Mucosa of descending colon (tissue), 3 donors: ENCODE measurements at regions not wholly inside any gene's neighbourhood (a gene's known extent, or its start where the extent isn't known, plus 50 kb on each side); places are given as distances from the start of the nearest gene placed in this dataset.

Experiments used
- ATAC-seq: fragments of 200-7000 bp; cut with Tn5 transposase; one replicate; pipeline ENCODE4 v1.9.1; 2020; ENCODE audit warnings: mild to moderate bottlenecking, moderate library complexity
- DNase-seq, 3 donors: peaks; one replicate each; pipeline ENCODE4 v3.0.0-alpha.2; 2020
- H3K36me3 ChIP-seq: fragments of 200-600 bp; one replicate; pipeline ENCODE4 v1.8.0; 2021; ENCODE audit warnings: low read depth, mild to moderate bottlenecking
- H3K4me1 ChIP-seq: fragments of 200-600 bp; one replicate; pipeline ENCODE4 v1.8.0; 2021; ENCODE audit warnings: low read depth, mild to moderate bottlenecking
- H3K4me3 ChIP-seq: fragments of 200-600 bp; one replicate; pipeline ENCODE4 v1.8.0; 2021; ENCODE audit warnings: mild to moderate bottlenecking
- H3K9me3 ChIP-seq: fragments of 200-600 bp; one replicate; pipeline ENCODE4 v1.8.0; 2021; ENCODE audit warnings: mild to moderate bottlenecking
- CTCF ChIP-seq: fragments of 200-600 bp; IDR thresholded peaks from one replicate; pipeline ENCODE4 v1.8.0; 2022; ENCODE audit warnings: antibody characterized with exemption, mild to moderate bottlenecking
- intact Hi-C, 2 donors: fragments of 100-400 bp; cut with DNase I in 1 of 2; cut with micrococcal nuclease in 1 of 2; formaldehyde crosslinking; loops; one replicate each; pipeline versions ENCODE4 v1.11.0 to v1.11.1; 2022; cut with DNase I, micrococcal nuclease
- donor health status: DM: no; HTN: no; CAD: no; lungs with moderate emphysema.
- donor health status: DM: no; HTN: no; CAD: no.
- donor health status: DM: no; HTN: yes; CAD: no.

DNA sequence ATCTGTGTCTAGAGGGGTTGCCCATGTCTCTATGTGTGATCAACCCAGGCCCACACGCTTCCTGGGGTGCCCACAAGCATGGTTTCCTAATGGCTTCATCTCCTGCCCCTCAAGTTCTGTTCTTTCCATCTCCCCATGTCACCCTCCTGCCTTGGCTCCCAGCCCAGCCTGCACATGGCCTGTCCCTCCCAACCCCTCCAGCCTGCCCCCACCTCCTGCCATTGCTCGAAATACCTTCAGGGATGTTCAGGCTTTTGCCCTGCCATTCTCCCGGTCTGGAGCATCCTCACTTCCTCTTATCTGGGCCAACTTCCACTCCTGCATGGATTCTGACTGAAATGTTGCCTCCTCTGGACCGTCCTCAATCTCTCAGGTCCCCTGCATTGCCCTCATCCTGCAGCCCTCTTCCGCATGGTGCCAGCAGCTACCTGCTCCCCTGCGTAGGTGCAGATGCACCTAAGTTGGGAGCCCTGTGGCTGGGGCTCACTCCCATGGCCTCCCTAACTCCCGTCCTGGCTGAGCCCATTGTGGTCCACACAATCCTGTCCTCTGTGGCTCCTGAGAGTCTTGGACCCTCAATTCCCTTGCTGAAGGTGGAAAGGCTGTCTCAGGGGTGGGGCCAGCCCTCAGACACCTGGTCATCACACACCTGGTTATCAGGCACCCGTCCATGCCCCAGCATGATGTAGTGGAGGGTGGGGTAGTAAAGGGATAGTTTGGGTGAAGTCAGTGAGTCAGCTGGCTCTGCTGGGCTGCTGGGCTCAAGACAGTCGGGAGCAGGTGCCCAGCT, 152.1 kb downstream of the URI1 start:
- Histone ChIP-seq H3K36me3 (no peaks in the 10 kb centered on the region), H3K4me3 (no peak overlapping the region), H3K4me1 (peaks cover 2% of the 10 kb centered on the region), H3K9me3 (no peaks in the 10 kb centered on the region)
- intact Hi-C loops = no loop called here
- ATAC-seq (no peak), DNase-seq (peak in 1 of 3 donors; percentile 31)
- TF ChIP-seq CTCF = no peak

DNA sequence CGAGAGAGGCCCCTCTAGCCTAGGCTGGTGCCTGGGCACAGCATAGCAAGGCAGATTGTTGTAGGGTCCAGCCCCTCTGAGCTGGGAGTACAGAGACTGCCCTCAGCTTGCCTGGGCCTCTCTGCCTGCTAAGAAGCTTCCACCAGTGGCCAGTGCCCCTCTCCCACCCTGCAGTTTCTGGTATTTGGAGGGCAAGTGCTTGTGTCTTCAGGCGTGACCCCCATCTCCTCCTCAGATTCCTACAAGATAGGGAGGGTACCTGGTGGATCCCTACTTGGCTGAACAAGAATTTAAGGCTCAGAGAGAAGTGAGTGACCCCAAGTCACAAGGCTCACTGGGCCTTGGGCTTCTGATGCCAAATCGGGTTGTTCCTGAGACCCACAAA, 152.7 kb downstream of the URI1 start:
- H3K4me3 ChIP-seq = no peak overlapping the region
- H3K36me3 ChIP-seq = no peaks in the 10 kb centered on the region
- H3K4me1 ChIP-seq = peaks cover 2% of the 10 kb centered on the region
- TF ChIP-seq CTCF = no peak
- no peak for ATAC-seq
- no peak for DNase-seq
- intact Hi-C loops = no loop called here
- no peaks in the 10 kb centered on the region for H3K9me3 ChIP-seq

GRCh38 chr19:30095171-30095570, 153.1 kb downstream of the URI1 start:
- Histone ChIP-seq H3K36me3 (no peaks in the 10 kb centered on the region), H3K4me3 (no peak overlapping the region), H3K9me3 (no peaks in the 10 kb centered on the region), H3K4me1 (peaks cover 2% of the 10 kb centered on the region)
- TF ChIP-seq CTCF = no peak
- DNase-seq (no peak), ATAC-seq (no peak)
- intact Hi-C loops = no loop called here

- intact Hi-C loops = no loop called here
- Histone ChIP-seq H3K4me3 (no peak overlapping the region), H3K9me3 (no peaks in the 10 kb centered on the region), H3K36me3 (no peaks in the 10 kb centered on the region), H3K4me1 (peaks cover 2% of the 10 kb centered on the region)
- no peak for DNase-seq
- no peak for TF ChIP-seq CTCF
- ATAC-seq = no peak
Measured at GRCh38 chr19:30096596-30097370, 154.7 kb downstream of the URI1 start.

- peaks cover 2% of the 10 kb centered on the region for H3K4me1 ChIP-seq
- no peak for TF ChIP-seq CTCF
- no peak overlapping the region for H3K4me3 ChIP-seq
- H3K36me3 ChIP-seq = no peaks in the 10 kb centered on the region
- intact Hi-C loops = no loop called here
- no peak for ATAC-seq
- no peak for DNase-seq
- H3K9me3 ChIP-seq = no peaks in the 10 kb centered on the region
Measured at GRCh38 chr19:30097746-30098280, 155.8 kb downstream of the URI1 start.
